Gastroesophageal sphincter (tissue), 4 donors: ENCODE measurements at regions not wholly inside any gene's neighbourhood (a gene's known extent, or its start where the extent isn't known, plus 50 kb on each side); places are given as distances from the start of the nearest gene placed in this dataset.

Source experiments
- ATAC-seq: fragments of 150-250 bp; one replicate; pipeline ENCODE4 v1.9.1; 2016; ENCODE audit warnings: mild to moderate bottlenecking, moderate library complexity
- H3K27ac ChIP-seq, 4 donors: fragments of 200-600 bp; sonication (generic) in 3 of 4; 1 replicate in 3 of 4; 2 replicates in 1 of 4; pipeline ENCODE4 v1.5.1; 2016 to 2019
- H3K27me3 ChIP-seq: fragments of 200-600 bp; sonication (generic); one replicate; pipeline ENCODE4 v1.5.1; 2019
- H3K36me3 ChIP-seq, 2 donors: fragments of 200-600 bp; sonication (generic); one replicate each; pipeline ENCODE4 v1.5.1; 2019; ENCODE audit warnings: control low read depth in 1 of 2
- H3K4me1 ChIP-seq, 3 donors: fragments of 200-600 bp; sonication (generic); 1 replicate in 2 of 3; 2 replicates in 1 of 3; pipeline ENCODE4 v1.5.1; 2016 to 2019; ENCODE audit warnings: control low read depth in 2 of 3
- H3K4me3 ChIP-seq, 2 donors: fragments of 200-600 bp; sonication (generic); one replicate each; pipeline ENCODE4 v1.5.1; 2019; ENCODE audit warnings: mild to moderate bottlenecking in 1 of 2, moderate library complexity in 1 of 2
- H3K9me3 ChIP-seq, 3 donors: fragments of 200-600 bp; sonication (generic); one replicate each; pipeline ENCODE4 v1.5.1; 2017 to 2019; ENCODE audit warnings: control low read depth in 2 of 3
- CTCF ChIP-seq, 4 experiments: fragments of 200-600 bp in 2 of 4; fragments of 450-650 bp in 2 of 4; sonication (generic) in 1 of 4; IDR thresholded peaks; one replicate each; pipeline ENCODE4 v1.5.1; 2017 to 2019; ENCODE audit warnings: antibody characterized with exemption in 4 of 4, mild to moderate bottlenecking in 2 of 4, moderate library complexity in 2 of 4
- EP300 ChIP-seq: sonication (generic); formaldehyde crosslinking; IDR thresholded peaks from one replicate; pipeline ENCODE4 v1.6.1; 2017; ENCODE audit warnings: antibody characterized with exemption, mild to moderate bottlenecking
- POLR2A ChIP-seq, 2 donors: fragments of 450-650 bp; IDR thresholded peaks; one replicate each; pipeline ENCODE4 v1.6.1; 2017; ENCODE audit warnings: antibody characterized with exemption in 2 of 2, mild to moderate bottlenecking in 2 of 2, moderate library complexity in 1 of 2
- POLR2AphosphoS5 ChIP-seq: sonication (generic); formaldehyde crosslinking; IDR thresholded peaks from one replicate; pipeline ENCODE4 v1.6.1; 2017; ENCODE audit warnings: antibody characterized with exemption
- WGBS, 2 donors: methylation state at CpG; one replicate each; pipeline ENCODE4 v1.1.5; 2018; ENCODE audit warnings: low coverage in 1 of 2; 5-methylcytosine and 5-hydroxymethylcytosine counted together

- Histone ChIP-seq H3K4me1 (no peaks in the 10 kb centered on the region), H3K4me3 (no peak overlapping the region), H3K27me3 (no peaks in the 10 kb centered on the region), H3K36me3 (no peaks in the 10 kb centered on the region), H3K27ac (no peak overlapping the region), H3K9me3 (no peaks in the 10 kb centered on the region)
- WGBS, 2 donors, result 0% methylated on average over 1 of the region's 1 CpG
- no peak for ATAC-seq
- TF ChIP-seq CTCF (IDR thresholded peaks at IDR 0.05), result no peak
- no peak for TF ChIP-seq EP300
- no peak for TF ChIP-seq POLR2A (IDR thresholded peaks at IDR 0.05)
- TF ChIP-seq POLR2AphosphoS5, result no peak
Measured at GRCh38 chr14:81927070-81927469, 393.4 kb upstream of the SEL1L start.

- no peak for ATAC-seq
- TF ChIP-seq POLR2AphosphoS5 (no peak), EP300 (no peak), CTCF (IDR thresholded peaks at IDR 0.05) (no peak), POLR2A (IDR thresholded peaks at IDR 0.05) (no peak)
- Histone ChIP-seq H3K27me3 (no peaks in the 10 kb centered on the region), H3K4me1 (no peaks in the 10 kb centered on the region), H3K4me3 (no peak overlapping the region), H3K36me3 (no peaks in the 10 kb centered on the region), H3K9me3 (no peaks in the 10 kb centered on the region), H3K27ac (no peak overlapping the region)
- WGBS, 2 donors, result 50% methylated on average over 1 of the region's 1 CpG
Measured at GRCh38 chr14:81931828-81932227, 398.2 kb upstream of the SEL1L start.

GRCh38 chr14:81936348-81936747, 402.7 kb upstream of the SEL1L start:
- no peaks in the 10 kb centered on the region for H3K9me3 ChIP-seq
- no peak overlapping the region for H3K27ac ChIP-seq
- no peak for ATAC-seq
- WGBS, 2 donors, result 0 to 25% methylated on average over 1 of the region's 1 CpG
- TF ChIP-seq CTCF (IDR thresholded peaks at IDR 0.05) (no peak), POLR2AphosphoS5 (no peak), EP300 (no peak), POLR2A (IDR thresholded peaks at IDR 0.05) (no peak)
- no peaks in the 10 kb centered on the region for H3K4me1 ChIP-seq
- H3K27me3 ChIP-seq, result no peaks in the 10 kb centered on the region
- H3K4me3 ChIP-seq, result no peak overlapping the region
- no peaks in the 10 kb centered on the region for H3K36me3 ChIP-seq

GRCh38 chr14:81936902-81937301, 403.2 kb upstream of the SEL1L start:
- Histone ChIP-seq H3K4me3 (no peak overlapping the region), H3K4me1 (no peaks in the 10 kb centered on the region), H3K27me3 (no peaks in the 10 kb centered on the region), H3K9me3 (no peaks in the 10 kb centered on the region), H3K36me3 (no peaks in the 10 kb centered on the region), H3K27ac (no peak overlapping the region)
- TF ChIP-seq CTCF (IDR thresholded peaks at IDR 0.05) (no peak), EP300 (no peak), POLR2A (IDR thresholded peaks at IDR 0.05) (no peak), POLR2AphosphoS5 (no peak)
- ATAC-seq, result no peak
- 22 to 28% methylated on average over 1 of the region's 1 CpG for WGBS, 2 donors

DNA sequence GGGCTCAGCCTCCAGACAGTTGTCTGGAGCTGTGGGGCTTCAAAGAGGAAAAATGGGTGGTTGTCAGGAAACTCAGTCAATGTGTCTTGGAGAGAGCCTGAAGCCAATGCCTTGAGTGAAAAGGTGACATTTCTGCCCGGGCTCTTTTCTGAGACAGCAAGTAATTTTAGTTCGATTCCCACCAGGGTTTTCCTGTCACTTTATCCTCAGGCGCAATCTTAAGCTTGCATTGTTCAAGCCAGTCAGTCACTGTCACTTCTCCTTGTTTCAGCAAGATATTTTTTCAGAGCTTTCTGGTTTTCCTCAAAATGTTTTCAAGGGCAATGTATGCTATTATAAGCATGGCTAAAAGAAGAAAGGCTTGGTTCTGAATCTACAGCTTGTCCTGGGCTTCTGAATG, 404.7 kb upstream of the SEL1L start:
- ATAC-seq, result no peak
- no peaks in the 10 kb centered on the region for H3K27me3 ChIP-seq
- no peak overlapping the region for H3K4me3 ChIP-seq
- no peak for TF ChIP-seq POLR2AphosphoS5
- TF ChIP-seq EP300, result no peak
- no peak for TF ChIP-seq POLR2A (IDR thresholded peaks at IDR 0.05)
- TF ChIP-seq CTCF (IDR thresholded peaks at IDR 0.05), result no peak
- H3K9me3 ChIP-seq, result no peaks in the 10 kb centered on the region
- no peak overlapping the region for H3K27ac ChIP-seq
- no peaks in the 10 kb centered on the region for H3K36me3 ChIP-seq
- WGBS, 2 donors, result 64 to 79% methylated on average over 3 of the region's 3 CpGs
- H3K4me1 ChIP-seq, result no peaks in the 10 kb centered on the region
